ENCODE measurements at regions not wholly inside any gene's neighbourhood (a gene's known extent, or its start where the extent isn't known, plus 50 kb on each side); places are given as distances from the start of the nearest gene placed in this dataset.
"Not testable (repeated sequence)": the region's sequence is repeated elsewhere in the genome, so short reads cannot be mapped to it uniquely, and the experiment has no call there.

- no peak overlapping the region for H3K27ac ChIP-seq (ENCODE audit: low read depth, low read length)
- no peak for DNase-seq
- ChIA-PET CTCF (no interaction called here), POLR2A (no interaction called here)
- no peaks in the 10 kb centered on the region for H3K9me3 ChIP-seq (ENCODE audit: low read length)
- Mint-ChIP-seq H3K4me1 (no peaks in the 10 kb centered on the region), H3K27me3 (peaks cover 13 to 25% of the 10 kb centered on the region in 2 donors), H3K27ac (no peak overlapping the region), H3K9me3 (peaks cover 12 to 14% (median 14%) of the 10 kb centered on the region in 5 donors), H3K4me3 (no peak overlapping the region), H3K36me3 (peaks cover 0 to 5% (median 0%) of the 10 kb centered on the region in 3 donors)
- H3K4me3 ChIP-seq (ENCODE audit: low read length): no peak overlapping the region
- no peaks in the 10 kb centered on the region for H3K27me3 ChIP-seq (ENCODE audit: insufficient read depth, low read length, poor library complexity, severe bottlenecking)
- H3K36me3 ChIP-seq (ENCODE audit: insufficient read depth, low read length): no peaks in the 10 kb centered on the region
- no peaks in the 10 kb centered on the region for H3K4me1 ChIP-seq (ENCODE audit: insufficient read depth, low read length)
These were observed 112.5 kb upstream of the SKAP2 start for GRCh38 chr7:26976840-26977239.

GRCh38 chr7:26971924-26972323 is 107.5 kb upstream of the SKAP2 start:
- H3K4me3 Mint-ChIP-seq; H3K4me1 Mint-ChIP-seq; H3K4me1 ChIP-seq (ENCODE audit: insufficient read depth, low read length); H3K9me3 ChIP-seq (ENCODE audit: low read length); H3K27ac ChIP-seq (ENCODE audit: low read depth, low read length); H3K27me3 ChIP-seq (ENCODE audit: insufficient read depth, low read length, poor library complexity, severe bottlenecking); DNase-seq; POLR2A ChIA-PET; H3K36me3 ChIP-seq (ENCODE audit: insufficient read depth, low read length); H3K4me3 ChIP-seq (ENCODE audit: low read length); H3K27ac Mint-ChIP-seq; CTCF ChIA-PET: not testable (repeated sequence)
- Mint-ChIP-seq H3K9me3 (peaks cover 24 to 29% (median 28%) of the 10 kb centered on the region in 5 donors), H3K27me3 (peaks cover 7 to 22% of the 10 kb centered on the region in 2 donors), H3K36me3 (peaks cover 0 to 10% (median 0%) of the 10 kb centered on the region in 3 donors)

- Mint-ChIP-seq H3K27me3 (peaks cover 2 to 11% of the 10 kb centered on the region in 2 donors), H3K9me3 (peaks cover 1 to 6% (median 4%) of the 10 kb centered on the region in 5 donors), H3K27ac (no peak overlapping the region), H3K4me1 (no peaks in the 10 kb centered on the region), H3K36me3 (no peaks in the 10 kb centered on the region), H3K4me3 (no peak overlapping the region)
- no peak overlapping the region for H3K27ac ChIP-seq (ENCODE audit: low read depth, low read length)
- CTCF ChIA-PET: no interaction called here
- H3K9me3 ChIP-seq (ENCODE audit: low read length): no peaks in the 10 kb centered on the region
- no peak overlapping the region for H3K4me3 ChIP-seq (ENCODE audit: low read length)
- POLR2A ChIA-PET: no interaction called here
- no peaks in the 10 kb centered on the region for H3K4me1 ChIP-seq (ENCODE audit: insufficient read depth, low read length)
- H3K27me3 ChIP-seq (ENCODE audit: insufficient read depth, low read length, poor library complexity, severe bottlenecking): no peaks in the 10 kb centered on the region
- DNase-seq: no peak
- H3K36me3 ChIP-seq (ENCODE audit: insufficient read depth, low read length): no peaks in the 10 kb centered on the region
These were observed 101.3 kb upstream of the SKAP2 start for GRCh38 chr7:26965724-26966123.

GRCh38 chr7:26964156-26964808 is 99.9 kb upstream of the SKAP2 start:
- no peak for DNase-seq
- H3K27ac Mint-ChIP-seq: no peak overlapping the region
- Histone ChIP-seq H3K9me3 (ENCODE audit: low read length) (no peaks in the 10 kb centered on the region), H3K27ac (ENCODE audit: low read depth, low read length) (no peak overlapping the region), H3K27me3 (ENCODE audit: insufficient read depth, low read length, poor library complexity, severe bottlenecking) (no peaks in the 10 kb centered on the region), H3K4me1 (ENCODE audit: insufficient read depth, low read length) (no peaks in the 10 kb centered on the region), H3K4me3 (ENCODE audit: low read length) (no peak overlapping the region), H3K36me3 (ENCODE audit: insufficient read depth, low read length) (no peaks in the 10 kb centered on the region)
- peaks cover 0 to 3% of the 10 kb centered on the region in 2 donors for H3K27me3 Mint-ChIP-seq
- no peaks in the 10 kb centered on the region for H3K36me3 Mint-ChIP-seq
- no peak overlapping the region for H3K4me3 Mint-ChIP-seq
- no peaks in the 10 kb centered on the region for H3K9me3 Mint-ChIP-seq
- CTCF ChIA-PET: no interaction called here
- H3K4me1 Mint-ChIP-seq: no peaks in the 10 kb centered on the region
- POLR2A ChIA-PET: no interaction called here

- no peaks in the 10 kb centered on the region for H3K4me1 ChIP-seq (ENCODE audit: insufficient read depth, low read length)
- H3K9me3 ChIP-seq (ENCODE audit: low read length): no peaks in the 10 kb centered on the region
- no peak overlapping the region for H3K27ac ChIP-seq (ENCODE audit: low read depth, low read length)
- H3K4me3 ChIP-seq (ENCODE audit: low read length): no peak overlapping the region
- Mint-ChIP-seq H3K36me3 (no peaks in the 10 kb centered on the region), H3K4me3 (no peak overlapping the region), H3K27me3 (peaks cover 7 to 21% of the 10 kb centered on the region in 2 donors), H3K9me3 (no peaks in the 10 kb centered on the region), H3K27ac (no peak overlapping the region), H3K4me1 (no peaks in the 10 kb centered on the region)
- ChIA-PET CTCF (no interaction called here), POLR2A (interaction anchor here (0.7 kb wide), 1 partner anchor 73 kb away, joined by 3 read pairs; no protein-coding TSS in a partner anchor)
- H3K36me3 ChIP-seq (ENCODE audit: insufficient read depth, low read length): no peaks in the 10 kb centered on the region
- DNase-seq: no peak
- no peaks in the 10 kb centered on the region for H3K27me3 ChIP-seq (ENCODE audit: insufficient read depth, low read length, poor library complexity, severe bottlenecking)
These were observed 94.9 kb upstream of the SKAP2 start for GRCh38 chr7:26959290-26959689.

- H3K36me3 Mint-ChIP-seq: no peaks in the 10 kb centered on the region
- POLR2A ChIA-PET: no interaction called here
These were observed 94.4 kb upstream of the SKAP2 start for GRCh38 chr7:26958834-26959233.

GRCh38 chr7:26955516-26955915 is 91.1 kb upstream of the SKAP2 start:
- Histone ChIP-seq H3K9me3 (ENCODE audit: low read length) (no peaks in the 10 kb centered on the region), H3K36me3 (ENCODE audit: insufficient read depth, low read length) (no peaks in the 10 kb centered on the region), H3K27me3 (ENCODE audit: insufficient read depth, low read length, poor library complexity, severe bottlenecking) (no peaks in the 10 kb centered on the region), H3K4me3 (ENCODE audit: low read length) (no peak overlapping the region), H3K27ac (ENCODE audit: low read depth, low read length) (no peak overlapping the region), H3K4me1 (ENCODE audit: insufficient read depth, low read length) (no peaks in the 10 kb centered on the region)
- Mint-ChIP-seq H3K4me1 (no peaks in the 10 kb centered on the region), H3K27ac (no peak overlapping the region), H3K4me3 (no peak overlapping the region), H3K27me3 (peaks cover 18 to 41% of the 10 kb centered on the region in 2 donors), H3K9me3 (no peaks in the 10 kb centered on the region), H3K36me3 (no peaks in the 10 kb centered on the region)
- ChIA-PET POLR2A (no interaction called here), CTCF (no interaction called here)
- DNase-seq: no peak

More at GRCh38 chr7:26958834-26959233, 94.4 kb upstream of the SKAP2 start:
- Histone ChIP-seq H3K36me3 (ENCODE audit: insufficient read depth, low read length) (no peaks in the 10 kb centered on the region), H3K4me1 (ENCODE audit: insufficient read depth, low read length) (no peaks in the 10 kb centered on the region), H3K9me3 (ENCODE audit: low read length) (no peaks in the 10 kb centered on the region), H3K27me3 (ENCODE audit: insufficient read depth, low read length, poor library complexity, severe bottlenecking) (no peaks in the 10 kb centered on the region), H3K4me3 (ENCODE audit: low read length) (no peak overlapping the region), H3K27ac (ENCODE audit: low read depth, low read length) (no peak overlapping the region)
- CTCF ChIA-PET: no interaction called here
- Mint-ChIP-seq H3K4me1 (no peaks in the 10 kb centered on the region), H3K9me3 (no peaks in the 10 kb centered on the region), H3K27ac (no peak overlapping the region), H3K27me3 (peaks cover 8 to 24% of the 10 kb centered on the region in 2 donors), H3K4me3 (no peak overlapping the region)
- DNase-seq: no peak

- POLR2A ChIA-PET: no interaction called here
- H3K4me3 ChIP-seq (ENCODE audit: low read length): no peak overlapping the region
- Mint-ChIP-seq H3K9me3 (no peaks in the 10 kb centered on the region), H3K36me3 (no peaks in the 10 kb centered on the region), H3K4me3 (no peak overlapping the region), H3K27ac (no peak overlapping the region), H3K4me1 (no peaks in the 10 kb centered on the region), H3K27me3 (peaks cover 18 to 44% of the 10 kb centered on the region in 2 donors)
- CTCF ChIA-PET: no interaction called here
- no peaks in the 10 kb centered on the region for H3K36me3 ChIP-seq (ENCODE audit: insufficient read depth, low read length)
- H3K27me3 ChIP-seq (ENCODE audit: insufficient read depth, low read length, poor library complexity, severe bottlenecking): no peaks in the 10 kb centered on the region
- no peaks in the 10 kb centered on the region for H3K9me3 ChIP-seq (ENCODE audit: low read length)
- no peak for DNase-seq
- no peak overlapping the region for H3K27ac ChIP-seq (ENCODE audit: low read depth, low read length)
- no peaks in the 10 kb centered on the region for H3K4me1 ChIP-seq (ENCODE audit: insufficient read depth, low read length)
These were observed 90.6 kb upstream of the SKAP2 start for GRCh38 chr7:26954951-26955350.
